ENCODE measurements at regions not wholly inside any gene's neighbourhood (a gene's known extent, or its start where the extent isn't known, plus 50 kb on each side); places are given as distances from the start of the nearest gene placed in this dataset.

- no peak for DNase-seq
Measured at GRCh38 chr21:15401331-15401730, 328.5 kb upstream of the USP25 start.

- no peak for DNase-seq
Measured at GRCh38 chr21:15405214-15405613, 324.6 kb upstream of the USP25 start.

- no peak for DNase-seq
Measured at GRCh38 chr21:15406791-15407190, 323.0 kb upstream of the USP25 start.

GRCh38 chr21:15407585-15407984 lies 322.2 kb upstream of the USP25 start:
- no peak for DNase-seq

GRCh38 chr21:15408089-15408488 lies 321.7 kb upstream of the USP25 start:
- no peak for DNase-seq

GRCh38 chr21:15409031-15409430 lies 320.8 kb upstream of the USP25 start:
- DNase-seq, result no peak

GRCh38 chr21:15410853-15411252 lies 318.9 kb upstream of the USP25 start:
- DNase-seq, result no peak

GRCh38 chr21:15414057-15414456 lies 315.7 kb upstream of the USP25 start:
- DNase-seq, result no peak

GRCh38 chr21:15415541-15416261 lies 314.1 kb upstream of the USP25 start:
- DNase-seq, result no peak

GRCh38 chr21:15421441-15421881 lies 308.3 kb upstream of the USP25 start:
- DNase-seq, result no peak

- DNase-seq, result no peak
Measured at GRCh38 chr21:15421947-15422346, 307.8 kb upstream of the USP25 start.

GRCh38 chr21:15422783-15423182 lies 307.0 kb upstream of the USP25 start:
- no peak for DNase-seq

GRCh38 chr21:15423676-15424445 lies 305.9 kb upstream of the USP25 start:
- DNase-seq, result no peak

GRCh38 chr21:15425049-15425448 lies 304.7 kb upstream of the USP25 start:
- no peak for DNase-seq

- DNase-seq, result no peak
Measured at GRCh38 chr21:15430023-15430422, 299.8 kb upstream of the USP25 start.

GRCh38 chr21:15430577-15430976 lies 299.2 kb upstream of the USP25 start:
- DNase-seq, result no peak

GRCh38 chr21:15431053-15431452 lies 298.7 kb upstream of the USP25 start:
- DNase-seq, result no peak

GRCh38 chr21:15433091-15433490 lies 296.7 kb upstream of the USP25 start:
- peak; percentile 30 for DNase-seq

GRCh38 chr21:15434163-15434905 lies 295.4 kb upstream of the USP25 start:
- no peak for DNase-seq

GRCh38 chr21:15436031-15436430 lies 293.8 kb upstream of the USP25 start:
- DNase-seq, result no peak

GRCh38 chr21:15437883-15438282 lies 291.9 kb upstream of the USP25 start:
- DNase-seq, result no peak

GRCh38 chr21:15439726-15440125 lies 290.1 kb upstream of the USP25 start:
- DNase-seq, result no peak

- no peak for DNase-seq
Measured at GRCh38 chr21:15441060-15441493, 288.7 kb upstream of the USP25 start.

GRCh38 chr21:15441992-15442391 lies 287.8 kb upstream of the USP25 start:
- no peak for DNase-seq
